ENCODE measurements at regions not wholly inside any gene's neighbourhood (a gene's known extent, or its start where the extent isn't known, plus 50 kb on each side); places are given as distances from the start of the nearest gene placed in this dataset.

DNA sequence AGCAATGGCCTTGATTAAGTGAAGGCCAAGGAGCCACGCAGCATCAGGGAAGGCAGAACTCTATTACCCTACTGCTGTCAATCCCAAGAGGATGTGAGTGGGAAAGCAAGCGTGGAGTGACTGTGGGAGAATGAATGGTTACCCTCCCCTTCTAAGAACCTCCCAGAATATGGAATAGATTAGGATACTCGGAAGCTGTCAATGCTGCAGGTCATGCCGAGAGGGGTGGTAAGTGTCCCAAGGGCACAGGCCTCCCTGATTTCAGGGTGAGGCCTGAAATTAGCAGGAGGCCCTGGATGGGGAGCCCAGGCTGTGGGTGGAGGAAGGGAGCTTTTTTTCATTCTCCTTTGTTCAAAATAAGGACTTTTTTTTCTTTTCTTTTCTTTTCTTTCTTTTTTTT lies 179.9 kb upstream of the JAG1 start:
- intact Hi-C loops (cut with DNase I), result no loop called here
- ATAC-seq (no peak), DNase-seq (no peak)

DNA sequence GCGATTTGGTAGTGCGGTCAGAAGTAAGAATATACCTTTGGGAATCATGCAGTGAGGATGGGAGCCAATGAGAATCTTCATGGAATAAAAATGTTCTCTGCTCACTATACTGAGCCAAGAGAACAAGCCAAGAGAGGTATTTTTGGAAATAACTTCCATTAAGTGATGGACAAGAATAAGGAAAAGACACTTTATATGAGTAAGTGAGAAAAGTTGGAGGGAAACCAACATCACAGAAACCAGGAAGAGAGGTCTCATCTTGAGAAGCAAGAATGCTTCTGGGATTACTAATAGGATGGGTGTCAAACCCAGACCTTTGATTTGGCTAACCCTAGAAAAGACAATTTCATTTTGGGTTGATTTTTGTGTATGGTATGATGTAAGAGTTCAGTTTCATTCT lies 181.2 kb upstream of the JAG1 start:
- no peak for ATAC-seq
- DNase-seq, result no peak
- intact Hi-C loops (cut with DNase I), result no loop called here

DNA sequence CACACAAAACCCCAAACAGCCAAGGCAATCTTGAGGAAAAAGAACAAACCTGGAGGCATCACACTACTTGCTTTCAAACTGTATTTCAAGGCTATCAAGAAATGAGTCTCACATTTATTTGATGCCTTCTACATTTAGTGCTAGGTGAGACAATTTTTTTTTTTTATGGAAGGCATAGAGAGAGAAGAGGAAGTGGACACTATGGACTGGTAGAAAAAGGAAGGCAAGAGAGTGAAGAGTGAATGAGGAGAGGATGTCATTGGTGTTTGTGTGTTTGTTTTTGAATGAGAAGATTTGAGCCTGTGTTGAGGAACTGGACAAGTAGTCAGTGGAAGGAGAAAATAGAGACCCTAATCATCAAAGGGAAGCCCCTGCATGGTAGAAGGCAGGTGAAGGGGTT lies 182.0 kb upstream of the JAG1 start:
- intact Hi-C loops (cut with DNase I), result no loop called here
- no peak for ATAC-seq

DNA sequence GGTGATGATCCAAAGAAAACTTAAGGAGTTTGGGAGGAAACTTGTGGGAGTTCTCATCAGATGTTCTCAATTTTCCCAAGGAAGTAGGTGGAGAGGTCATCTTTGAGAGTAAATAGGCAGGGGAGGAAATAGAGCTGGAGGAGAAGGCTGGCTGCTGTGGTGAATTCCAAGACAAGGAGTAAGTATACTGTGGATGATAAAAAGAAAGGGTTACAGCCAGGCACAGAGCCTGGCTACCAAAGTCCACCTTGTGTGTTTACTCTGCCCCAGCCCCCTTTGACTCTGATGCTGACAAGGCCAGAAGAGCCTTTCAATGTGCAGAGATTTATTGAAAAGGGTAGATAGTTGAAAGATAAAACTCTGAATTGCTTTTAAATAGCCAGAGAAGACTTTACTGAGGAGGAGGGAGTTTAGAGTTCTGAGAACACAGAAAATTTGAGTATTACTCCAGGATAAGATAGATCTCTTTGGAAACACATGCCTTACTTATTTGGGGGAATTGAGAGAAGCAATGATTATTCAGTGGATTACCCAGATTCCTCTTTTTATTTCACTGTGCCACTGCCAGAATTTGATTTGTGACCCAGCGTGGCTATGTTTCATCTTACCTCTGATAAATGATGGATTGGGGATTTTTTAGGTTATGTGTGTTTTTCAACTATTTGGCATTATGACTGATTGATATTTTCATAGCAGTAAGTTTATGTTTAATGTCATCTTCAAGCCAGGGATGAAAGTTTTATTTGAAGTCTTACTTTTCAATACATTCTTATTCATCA lies 182.6 kb upstream of the JAG1 start:
- DNase-seq (peak; percentile 19), ATAC-seq (peak in 1 of 2 donors; percentile 83)
- intact Hi-C loops (cut with DNase I), result no loop called here

More for the DNA sequence above, 182.0 kb upstream of the JAG1 start:
- no peak for DNase-seq

DNA sequence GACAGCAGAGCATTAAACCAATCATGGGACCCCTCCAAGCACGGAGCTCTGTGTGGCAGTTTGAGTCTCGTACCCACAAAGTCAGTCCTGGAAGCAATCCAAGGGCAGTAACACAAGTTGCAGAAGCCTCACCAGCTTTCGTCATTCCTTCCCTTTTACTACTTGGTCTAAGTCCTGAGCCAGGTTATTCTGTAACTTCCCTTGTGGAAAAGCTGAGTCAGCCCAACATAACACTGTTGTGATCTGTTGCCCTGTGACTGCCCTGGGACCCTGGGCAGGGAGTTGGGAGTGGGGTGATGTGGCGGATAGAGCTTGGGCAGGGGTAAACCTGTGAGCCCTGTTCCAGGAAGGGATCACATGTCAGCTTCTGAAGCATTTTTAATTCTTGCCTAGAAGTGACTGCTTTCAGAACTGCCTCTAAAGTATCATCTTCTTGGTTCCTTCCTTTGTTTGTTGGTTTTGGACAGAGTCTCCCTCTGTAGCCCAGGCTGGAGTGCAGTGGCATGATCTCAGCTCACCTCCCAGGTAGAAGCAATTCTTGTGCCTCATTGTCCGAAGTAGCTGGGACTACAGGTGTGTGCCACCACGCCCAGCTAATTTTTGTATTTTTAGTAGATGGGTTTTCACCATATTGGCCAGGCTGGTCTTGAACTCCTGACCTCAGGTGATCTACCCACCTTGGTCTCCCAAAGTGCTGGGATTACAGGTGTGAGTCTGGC lies 183.7 kb upstream of the JAG1 start:
- intact Hi-C loops (cut with DNase I), result no loop called here
- ATAC-seq, result peak; percentile 78 to 84
- peak; percentile 30 for DNase-seq

DNA sequence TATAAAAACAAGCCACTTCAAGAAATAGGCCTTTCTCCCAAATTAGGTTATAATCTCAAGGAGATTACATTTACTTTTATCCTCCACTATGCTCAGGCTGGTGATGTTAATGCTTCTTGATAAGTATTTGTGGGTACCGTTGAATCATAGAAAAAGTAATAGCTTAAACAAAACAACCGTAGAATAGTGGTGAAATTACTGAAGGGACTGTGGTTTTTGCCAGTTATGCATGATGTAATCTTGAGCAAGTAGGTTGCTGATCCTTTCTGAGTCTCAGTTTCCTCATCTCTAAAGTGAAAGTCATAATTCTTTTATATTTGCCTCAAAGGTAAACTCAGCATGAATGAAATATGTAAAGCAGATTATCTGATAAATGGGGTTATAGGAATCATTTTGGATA lies 187.3 kb upstream of the JAG1 start:
- DNase-seq (no peak), ATAC-seq (no peak)
- intact Hi-C loops (cut with DNase I), result loop anchor here in 1 of 2 donors (10.0 kb wide), 1 partner anchor 186 kb away; the partner anchor contains the start of gene JAG1

DNA sequence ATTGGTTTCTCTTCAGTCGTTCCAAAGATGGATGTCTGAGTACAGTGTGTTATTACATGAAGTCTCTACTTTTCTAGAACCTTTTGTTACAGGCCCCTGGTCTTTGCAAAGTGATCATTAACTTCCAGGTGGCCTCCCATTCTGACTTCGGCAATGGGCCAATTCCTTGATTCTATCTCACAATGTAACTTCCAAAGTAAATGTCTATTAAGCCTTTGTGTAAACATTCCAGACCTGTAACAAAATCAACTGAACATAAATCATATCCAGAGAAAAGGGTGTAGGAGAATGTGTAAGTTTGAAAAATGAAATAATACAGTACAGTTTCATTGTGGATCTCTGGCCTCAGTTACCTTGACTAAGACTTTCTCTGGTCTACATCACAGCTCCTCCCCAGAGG lies 187.8 kb upstream of the JAG1 start:
- DNase-seq (no peak), ATAC-seq (no peak)
- intact Hi-C loops (cut with DNase I), result loop anchor here in 1 of 2 donors (10.0 kb wide), 1 partner anchor 187 kb away; the partner anchor contains the start of gene JAG1

DNA sequence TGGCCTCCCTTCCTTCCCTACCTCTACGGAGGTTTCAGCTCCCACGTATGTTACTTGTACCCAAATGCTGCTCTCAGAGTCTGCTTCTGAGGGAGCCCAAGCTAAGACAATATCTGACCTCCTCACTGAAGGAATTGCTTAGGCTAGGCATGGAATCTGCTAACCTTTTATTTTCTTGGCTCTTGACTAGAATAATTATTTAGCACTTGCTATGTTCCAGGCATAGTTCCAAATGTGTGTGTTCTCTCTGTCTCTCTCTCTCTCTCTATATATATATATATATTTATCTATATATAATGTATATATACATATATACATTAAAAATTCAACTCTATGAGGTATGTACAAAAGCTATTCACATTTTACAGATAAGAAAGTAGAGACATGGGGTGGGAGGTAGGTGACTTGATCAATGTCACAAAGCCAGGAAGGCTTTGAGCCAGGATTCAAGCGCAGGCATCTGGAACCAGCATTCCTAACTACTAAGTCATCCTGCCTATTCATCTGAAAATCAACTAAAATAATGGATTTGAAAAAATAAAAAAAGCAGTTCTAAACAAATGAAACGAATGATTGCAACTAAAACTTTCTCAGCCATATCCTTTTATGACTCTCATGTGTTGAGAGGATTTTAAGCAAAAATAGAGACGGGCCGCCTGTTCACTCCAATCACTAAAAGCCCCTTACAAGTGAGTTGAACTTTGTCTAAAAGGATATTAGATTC lies 189.7 kb upstream of the JAG1 start:
- no peak for DNase-seq
- peak; percentile 57 to 82 for ATAC-seq
- intact Hi-C loops (cut with DNase I), result loop anchor here in 1 of 2 donors (10.0 kb wide), 1 partner anchor 189 kb away; the partner anchor contains the start of gene JAG1

DNA sequence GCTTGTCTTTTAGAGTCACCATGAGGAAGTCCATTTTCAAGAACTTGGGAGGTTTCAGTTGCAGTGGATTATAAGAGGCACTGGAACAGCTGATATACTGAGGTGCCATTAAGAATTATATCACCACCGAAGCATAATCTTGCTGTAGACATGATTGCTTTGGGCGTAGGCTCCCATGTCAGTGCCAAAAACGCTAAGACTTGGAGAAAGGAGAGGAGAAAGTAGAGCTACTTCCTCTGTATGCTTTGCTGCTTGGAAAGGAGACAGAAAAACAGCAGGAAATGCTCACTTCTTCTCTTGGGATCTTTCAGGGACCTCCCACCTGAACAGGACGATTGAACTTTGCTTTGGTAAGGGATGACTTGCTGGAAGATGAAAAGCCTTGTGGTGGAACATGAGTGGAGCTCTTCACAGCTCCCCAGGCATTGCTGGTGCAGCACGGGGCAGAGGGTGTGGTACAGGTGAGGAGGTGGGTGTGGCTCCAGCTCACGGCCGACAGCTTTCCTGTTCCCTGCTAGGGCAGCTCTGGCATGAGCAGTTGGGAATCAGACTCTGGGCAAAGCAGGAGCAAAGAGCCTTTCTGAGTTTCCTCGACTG lies 190.4 kb upstream of the JAG1 start:
- no peak for DNase-seq
- peak; percentile 57 to 92 for ATAC-seq
- intact Hi-C loops (cut with DNase I), result loop anchor here in 1 of 2 donors (10.0 kb wide), 1 partner anchor 189 kb away; the partner anchor contains the start of gene JAG1

DNA sequence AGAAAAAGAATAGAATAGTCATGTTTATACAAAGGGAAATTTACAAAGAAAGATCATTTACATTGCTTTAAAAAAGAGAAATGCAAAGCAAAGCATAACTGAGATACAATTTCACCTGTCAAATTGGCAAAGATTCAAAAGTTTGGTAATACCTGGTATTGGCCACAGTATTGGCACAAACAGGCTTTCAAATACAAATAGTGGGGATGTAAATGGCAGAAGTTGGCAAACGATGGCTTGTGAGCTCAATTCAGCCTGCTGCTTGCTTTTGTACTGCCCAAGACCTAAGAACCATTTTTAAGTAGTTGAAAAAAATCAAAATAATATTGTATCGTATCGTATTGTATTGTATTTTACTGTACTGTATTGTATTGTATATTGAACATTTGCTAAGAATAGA lies 194.5 kb upstream of the JAG1 start:
- DNase-seq, result no peak
- intact Hi-C loops (cut with DNase I), result loop anchor here in 1 of 2 donors (10.0 kb wide), 1 partner anchor 193 kb away; the partner anchor contains the start of gene JAG1
- ATAC-seq, result no peak

DNA sequence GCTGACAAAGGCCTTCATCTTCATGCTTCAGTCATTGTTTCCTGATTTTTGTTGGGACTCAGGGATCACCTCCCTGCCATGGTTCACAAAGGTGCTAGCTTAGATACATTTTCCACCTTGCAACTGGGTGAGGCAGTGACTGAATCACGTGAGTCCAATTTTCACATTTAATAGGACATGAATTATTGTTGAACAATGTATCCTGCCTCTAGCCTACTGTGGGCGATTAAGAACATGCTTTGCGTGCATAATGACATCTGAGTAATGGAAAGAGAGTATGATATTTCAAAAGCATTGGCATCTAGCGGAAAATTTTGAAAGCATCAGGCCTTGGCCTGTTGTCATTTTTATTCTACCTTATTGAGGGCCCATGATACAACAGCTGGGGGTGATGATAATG lies 199.2 kb upstream of the JAG1 start:
- intact Hi-C loops (cut with DNase I), result no loop called here
- ATAC-seq, result no peak
- no peak for DNase-seq

DNA sequence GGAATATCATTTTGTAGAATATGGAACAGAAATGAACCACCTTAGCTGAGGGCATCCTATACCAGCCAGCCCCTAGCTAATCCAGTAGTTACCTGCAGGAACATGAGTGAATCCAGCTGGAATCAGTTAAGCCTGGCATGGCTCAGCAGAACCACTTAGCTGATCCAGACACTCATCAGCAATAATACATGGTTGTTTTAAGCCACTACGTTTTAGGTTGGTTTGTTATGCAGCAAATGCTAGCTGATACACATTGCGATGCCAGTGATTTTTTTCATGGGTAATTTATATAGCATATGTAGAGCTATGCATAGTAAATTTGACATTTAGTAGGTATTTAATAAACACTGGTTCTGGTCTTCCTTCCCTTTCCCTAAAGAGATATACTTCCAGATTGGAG lies 201.9 kb upstream of the JAG1 start:
- no peak for ATAC-seq
- intact Hi-C loops (cut with DNase I), result no loop called here

DNA sequence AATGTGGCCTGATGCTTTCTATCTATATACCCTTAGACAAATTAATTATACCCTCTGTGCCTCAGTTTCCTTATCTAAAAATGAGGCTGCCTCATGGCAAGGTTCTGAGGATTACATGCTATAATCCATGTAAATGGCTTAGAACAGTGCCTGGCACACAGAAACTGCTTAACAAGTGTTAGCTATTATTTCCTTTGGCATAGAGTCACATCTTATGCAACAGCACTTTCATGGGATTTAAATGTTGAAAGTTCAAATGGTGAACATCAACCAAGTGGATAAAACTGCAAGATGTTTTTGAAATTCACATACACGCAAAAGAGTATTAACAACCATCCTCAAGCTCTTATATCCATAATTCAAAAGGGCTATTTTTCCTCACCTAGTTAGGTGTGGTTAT lies 202.8 kb upstream of the JAG1 start:
- ATAC-seq (peak; percentile 77 to 87), DNase-seq (no peak)
- intact Hi-C loops (cut with DNase I), result no loop called here

More for the DNA sequence above, 201.9 kb upstream of the JAG1 start:
- no peak for DNase-seq

DNA sequence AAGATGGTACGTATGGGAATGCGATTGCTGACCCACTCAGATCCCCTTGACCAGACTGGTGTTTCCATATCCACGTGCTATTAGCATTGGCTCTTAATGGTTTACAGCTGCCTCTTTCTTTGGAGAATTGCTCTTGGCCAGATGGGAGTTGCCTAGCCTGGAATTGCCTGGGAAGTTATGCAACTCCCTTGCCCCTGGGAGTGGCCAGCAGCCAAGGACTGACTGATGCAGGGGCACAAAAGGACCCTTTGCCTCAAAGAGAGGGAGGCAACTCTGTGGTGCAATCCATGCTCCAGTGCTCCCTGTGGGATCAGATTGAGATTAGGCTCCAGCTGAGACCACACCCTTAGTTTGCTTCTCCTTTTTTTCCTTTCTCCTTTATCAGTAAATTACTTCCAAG lies 203.5 kb upstream of the JAG1 start:
- intact Hi-C loops (cut with DNase I), result no loop called here
- DNase-seq (peak; percentile 77), ATAC-seq (peak; percentile 80 to 91)

DNA sequence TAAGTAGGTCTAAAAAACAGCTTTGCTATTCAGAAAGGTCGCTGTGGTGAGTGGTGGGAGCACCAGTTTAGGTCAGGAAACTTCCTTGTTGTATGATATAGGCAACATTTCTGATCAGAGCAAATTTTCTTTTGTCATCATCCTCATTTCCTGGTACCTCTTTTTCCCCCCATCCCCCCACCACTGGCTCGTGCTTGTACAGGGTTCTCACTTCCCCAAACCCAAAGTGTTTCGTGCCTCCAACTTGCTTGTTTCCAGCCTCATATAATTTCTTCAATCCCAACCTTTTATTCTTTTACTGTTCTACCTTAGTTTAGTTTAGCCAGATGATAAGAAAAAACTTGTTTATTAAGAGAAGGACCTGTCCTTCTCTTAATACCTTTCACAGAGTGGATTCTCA lies 209.4 kb upstream of the JAG1 start:
- ATAC-seq (no peak), DNase-seq (no peak)
- intact Hi-C loops (cut with DNase I), result no loop called here

DNA sequence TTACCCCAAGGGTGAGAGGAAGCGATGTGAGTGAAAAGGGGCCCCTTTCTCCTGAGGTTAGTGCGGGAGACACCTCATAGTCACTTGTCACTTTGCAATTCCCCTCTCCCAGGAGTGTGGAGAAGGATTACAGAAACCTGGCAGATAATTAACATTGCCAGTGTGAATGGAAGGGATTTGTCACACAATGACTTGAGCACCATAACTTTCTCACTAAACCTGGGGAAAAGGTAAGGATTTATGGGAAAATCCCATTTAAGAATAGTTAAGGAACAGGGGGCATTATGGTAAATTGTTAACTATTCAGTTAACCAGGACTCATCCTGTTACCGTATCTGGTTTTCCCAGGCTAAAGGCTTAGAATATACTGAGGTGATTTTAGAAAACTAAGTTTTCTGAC lies 219.5 kb upstream of the JAG1 start:
- intact Hi-C loops (cut with DNase I), result no loop called here
- ATAC-seq (no peak), DNase-seq (no peak)

DNA sequence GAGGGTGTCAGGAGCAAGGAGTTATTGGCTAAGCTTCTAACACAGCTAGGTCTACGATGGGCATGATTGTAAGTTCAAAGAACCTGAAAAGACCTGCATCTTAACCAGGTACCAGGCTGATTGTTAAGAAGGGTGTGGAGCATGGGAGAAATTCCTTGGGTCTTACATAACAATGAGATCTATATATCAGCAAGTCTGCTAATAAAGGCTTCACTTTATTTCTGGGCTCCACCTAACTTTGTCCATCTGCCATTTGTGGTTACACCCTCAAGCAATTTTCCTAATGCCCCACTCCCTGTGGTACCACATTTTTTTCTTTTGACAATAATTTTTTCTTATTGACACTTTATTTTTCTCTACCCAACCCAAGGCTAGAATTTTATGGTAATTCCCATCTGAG lies 223.5 kb upstream of the JAG1 start:
- no peak for DNase-seq
- ATAC-seq, result no peak
- intact Hi-C loops (cut with DNase I), result no loop called here

DNA sequence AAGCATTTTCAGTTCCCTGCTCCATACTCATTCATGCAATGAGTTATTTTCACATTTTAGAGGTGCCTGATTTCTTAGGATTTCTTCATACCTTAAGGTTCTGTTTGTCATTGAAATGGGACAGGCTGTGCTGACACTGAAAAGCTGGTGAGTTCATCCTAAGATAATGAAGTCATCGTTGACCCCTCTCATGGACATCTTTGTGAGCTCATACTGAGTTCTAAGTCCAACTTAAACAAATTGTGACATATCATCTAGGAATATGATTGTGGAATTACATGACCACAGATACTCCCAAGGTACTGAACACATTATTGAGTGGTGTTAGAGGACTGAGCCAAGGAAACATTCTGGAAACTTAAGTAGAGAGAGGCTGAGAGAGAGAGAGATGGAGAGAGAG lies 224.8 kb upstream of the JAG1 start:
- ATAC-seq (peak in 1 of 2 donors; percentile 27), DNase-seq (no peak)
- intact Hi-C loops (cut with DNase I), result no loop called here

DNA sequence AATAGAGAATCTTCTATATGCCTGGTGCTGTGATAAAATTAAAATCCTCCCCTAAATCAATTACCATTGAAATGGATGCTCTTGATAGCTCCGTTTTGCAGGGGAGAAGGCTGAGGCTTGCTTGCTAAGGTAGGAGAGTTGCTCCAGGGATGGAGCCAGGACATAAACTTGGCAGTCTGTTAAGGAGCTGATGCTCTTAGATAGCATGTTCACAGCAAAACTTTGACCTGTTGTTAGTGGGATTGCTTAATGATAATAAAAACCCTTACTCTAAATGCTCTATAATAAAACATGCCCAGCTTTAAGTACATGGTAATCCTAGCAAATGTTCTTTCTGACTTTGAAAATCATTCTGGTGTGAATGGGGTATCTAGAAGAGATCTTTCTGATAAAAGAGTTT lies 228.4 kb upstream of the JAG1 start:
- intact Hi-C loops (cut with DNase I), result no loop called here
- no peak for ATAC-seq
- DNase-seq, result no peak

All from left cardiac atrium (tissue), 4 donors.